ENCODE measurements at regions not wholly inside any gene's neighbourhood (a gene's known extent, or its start where the extent isn't known, plus 50 kb on each side); places are given as distances from the start of the nearest gene placed in this dataset.
"Not testable (repeated sequence)": the region's sequence is repeated elsewhere in the genome, so short reads cannot be mapped to it uniquely, and the experiment has no call there.

DNA sequence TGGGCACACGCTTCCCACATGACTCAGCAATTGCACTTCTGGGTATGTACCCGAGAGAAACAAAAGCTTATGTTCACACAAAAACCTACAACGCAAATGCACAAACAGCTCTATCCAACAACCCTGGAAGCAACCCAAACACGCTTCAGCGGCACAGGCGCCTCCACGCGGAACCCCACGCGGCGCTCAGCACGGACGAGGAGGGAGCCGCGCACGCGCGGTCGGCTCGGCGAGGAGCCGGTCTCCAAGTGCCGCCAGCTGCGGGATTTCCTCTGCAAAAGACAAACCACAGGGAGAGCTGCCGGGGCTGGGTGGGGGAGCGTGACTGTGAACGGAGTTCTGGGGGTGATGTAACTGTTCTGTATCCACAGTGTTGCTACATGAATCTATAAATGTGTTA is 81.2 kb downstream of the OR4F16 start:
- FAIRE-seq; H3K4me1 ChIP-seq (replicated peaks in 1 of 4; ENCODE audit: control insufficient read depth in 3 of 4, insufficient read depth in 4 of 4, low read length in 3 of 4); H2AFZ ChIP-seq (ENCODE audit: low read length); H3K23ac ChIP-seq (ENCODE audit: insufficient read length); H2BK120ac ChIP-seq (replicated peaks; ENCODE audit: low read depth, low read length); H4K20me1 ChIP-seq (replicated peaks in 1 of 2; ENCODE audit: control insufficient read depth in 1 of 2, insufficient read depth in 2 of 2, low read length in 2 of 2); H2BK20ac ChIP-seq (ENCODE audit: low read length); H3K14ac ChIP-seq (ENCODE audit: insufficient read length); H2BK12ac ChIP-seq (ENCODE audit: low read depth, low read length); H3K4me3 ChIP-seq (ENCODE audit: extremely low read depth in 1 of 4, insufficient read depth in 2 of 4, low read depth in 3 of 4, low read length in 4 of 4); H3K18ac ChIP-seq (ENCODE audit: extremely low read depth, low read length); H4K5ac ChIP-seq (ENCODE audit: insufficient read length, low read depth, low read length); POLR2A ChIA-PET (ENCODE audit: partially characterized antibody); H3K4ac ChIP-seq (replicated peaks; ENCODE audit: insufficient read length, low read depth, low read length); H2BK5ac ChIP-seq (ENCODE audit: low read depth, low read length); H3K36me3 ChIP-seq (ENCODE audit: control insufficient read depth in 2 of 4, insufficient read depth in 4 of 4, low read length in 3 of 4); DNase-seq (ENCODE audit: low read depth in 1 of 2, low spot score in 2 of 2); H3K9ac ChIP-seq (replicated peaks in 1 of 4; ENCODE audit: extremely low read depth in 1 of 4, low read depth in 3 of 4, low read length in 3 of 4); H2AK5ac ChIP-seq (ENCODE audit: low read depth, low read length); CTCF ChIA-PET (ENCODE audit: partially characterized antibody); H3K79me2 ChIP-seq (ENCODE audit: control insufficient read depth in 1 of 2, insufficient read depth in 2 of 2, low read length in 2 of 2); H4K91ac ChIP-seq (replicated peaks; ENCODE audit: insufficient read length, low read length); H3K56ac ChIP-seq (replicated peaks; ENCODE audit: insufficient read length, low read depth, low read length); H3K9me3 ChIP-seq (ENCODE audit: insufficient read depth in 2 of 2, low read depth in 1 of 2, low read length in 1 of 2); H3K4me2 ChIP-seq (ENCODE audit: insufficient read depth in 1 of 2, low read depth in 2 of 2, low read length in 2 of 2); H3K27me3 ChIP-seq (replicated peaks in 1 of 4; ENCODE audit: control insufficient read depth in 3 of 4, extremely low read depth in 1 of 4, insufficient read depth in 3 of 4, low read length in 3 of 4); H3K27ac ChIP-seq (ENCODE audit: low read depth, low read length); H3K79me1 ChIP-seq (ENCODE audit: low read depth, low read length); H3K23me2 ChIP-seq (ENCODE audit: low read depth, low read length); H4K8ac ChIP-seq (ENCODE audit: extremely low read depth, insufficient read depth, low read length); H2BK15ac ChIP-seq (ENCODE audit: low read length): not testable (repeated sequence)
- no CpG with 5 or more reads among the region's 27 CpGs for WGBS, 2 experiments (ENCODE audit: extremely low coverage in 1 of 2, insufficient coverage in 1 of 2, insufficient read length in 1 of 2, insufficient replicate concordance in 2 of 2, low coverage in 1 of 2, low lambda C conversion rate in 2 of 2, missing lambda C conversion rate in 1 of 2)

GRCh38 chr1:588211-588610 is 98.2 kb downstream of the OR4F16 start:
- H2AFZ ChIP-seq (ENCODE audit: low read length); H3K4me3 ChIP-seq (ENCODE audit: extremely low read depth in 1 of 4, insufficient read depth in 2 of 4, low read depth in 3 of 4, low read length in 4 of 4); FAIRE-seq; H3K79me2 ChIP-seq (ENCODE audit: control insufficient read depth in 1 of 2, insufficient read depth in 2 of 2, low read length in 2 of 2); H3K79me1 ChIP-seq (ENCODE audit: low read depth, low read length); H3K23ac ChIP-seq (ENCODE audit: insufficient read length); H3K27me3 ChIP-seq (replicated peaks in 1 of 4; ENCODE audit: control insufficient read depth in 3 of 4, extremely low read depth in 1 of 4, insufficient read depth in 3 of 4, low read length in 3 of 4); H4K8ac ChIP-seq (ENCODE audit: extremely low read depth, insufficient read depth, low read length); H2BK20ac ChIP-seq (ENCODE audit: low read length); H2BK5ac ChIP-seq (ENCODE audit: low read depth, low read length); H3K56ac ChIP-seq (replicated peaks; ENCODE audit: insufficient read length, low read depth, low read length); POLR2A ChIA-PET (ENCODE audit: partially characterized antibody); DNase-seq (ENCODE audit: low read depth in 1 of 2, low spot score in 2 of 2); H4K20me1 ChIP-seq (replicated peaks in 1 of 2; ENCODE audit: control insufficient read depth in 1 of 2, insufficient read depth in 2 of 2, low read length in 2 of 2); H2BK12ac ChIP-seq (ENCODE audit: low read depth, low read length); H4K5ac ChIP-seq (ENCODE audit: insufficient read length, low read depth, low read length); H3K36me3 ChIP-seq (ENCODE audit: control insufficient read depth in 2 of 4, insufficient read depth in 4 of 4, low read length in 3 of 4); H3K9ac ChIP-seq (replicated peaks in 1 of 4; ENCODE audit: extremely low read depth in 1 of 4, low read depth in 3 of 4, low read length in 3 of 4); H3K4me2 ChIP-seq (ENCODE audit: insufficient read depth in 1 of 2, low read depth in 2 of 2, low read length in 2 of 2); H2BK120ac ChIP-seq (replicated peaks; ENCODE audit: low read depth, low read length); H3K9me3 ChIP-seq (ENCODE audit: insufficient read depth in 2 of 2, low read depth in 1 of 2, low read length in 1 of 2); CTCF ChIA-PET (ENCODE audit: partially characterized antibody); H2AK5ac ChIP-seq (ENCODE audit: low read depth, low read length); H2BK15ac ChIP-seq (ENCODE audit: low read length); H3K18ac ChIP-seq (ENCODE audit: extremely low read depth, low read length); H3K23me2 ChIP-seq (ENCODE audit: low read depth, low read length); H3K4ac ChIP-seq (replicated peaks; ENCODE audit: insufficient read length, low read depth, low read length); H4K91ac ChIP-seq (replicated peaks; ENCODE audit: insufficient read length, low read length); H3K14ac ChIP-seq (ENCODE audit: insufficient read length); H3K27ac ChIP-seq (ENCODE audit: low read depth, low read length); H3K4me1 ChIP-seq (replicated peaks in 1 of 4; ENCODE audit: control insufficient read depth in 3 of 4, insufficient read depth in 4 of 4, low read length in 3 of 4): not testable (repeated sequence)
- 96% methylated on average over 6 of the region's 8 CpGs; no CpG with 5 or more reads in 1 of the 2 experiments for WGBS, 2 experiments (ENCODE audit: extremely low coverage in 1 of 2, insufficient coverage in 1 of 2, insufficient read length in 1 of 2, insufficient replicate concordance in 2 of 2, low coverage in 1 of 2, low lambda C conversion rate in 2 of 2, missing lambda C conversion rate in 1 of 2)
